ENCODE measurements at regions not wholly inside any gene's neighbourhood (a gene's known extent, or its start where the extent isn't known, plus 50 kb on each side); places are given as distances from the start of the nearest gene placed in this dataset.
"Not testable (repeated sequence)": the region's sequence is repeated elsewhere in the genome, so short reads cannot be mapped to it uniquely, and the experiment has no call there.

- no peak for DNase-seq
Measured at GRCh38 chr5:167918813-167919483, 372.5 kb upstream of the WWC1 start.

- no peak for DNase-seq
Measured at GRCh38 chr5:167920589-167920988, 370.9 kb upstream of the WWC1 start.

GRCh38 chr5:167921796-167922195, 369.6 kb upstream of the WWC1 start:
- DNase-seq = no peak

- DNase-seq = no peak
Measured at GRCh38 chr5:167923396-167923795, 368.0 kb upstream of the WWC1 start.

- no peak for DNase-seq
Measured at GRCh38 chr5:167929841-167930240, 361.6 kb upstream of the WWC1 start.

- DNase-seq = no peak
Measured at GRCh38 chr5:167934551-167934971, 356.9 kb upstream of the WWC1 start.

GRCh38 chr5:167936022-167936421, 355.4 kb upstream of the WWC1 start:
- DNase-seq = no peak

- DNase-seq = no peak
Measured at GRCh38 chr5:167936944-167937634, 354.4 kb upstream of the WWC1 start.

- DNase-seq = no peak
Measured at GRCh38 chr5:167937635-167937998, 353.8 kb upstream of the WWC1 start.

GRCh38 chr5:167939686-167940085, 351.8 kb upstream of the WWC1 start:
- DNase-seq = no peak

GRCh38 chr5:167940911-167941310, 350.5 kb upstream of the WWC1 start:
- DNase-seq = no peak

GRCh38 chr5:167941556-167941955, 349.9 kb upstream of the WWC1 start:
- not testable (repeated sequence) for DNase-seq

GRCh38 chr5:167943343-167943742, 348.1 kb upstream of the WWC1 start:
- no peak for DNase-seq

- no peak for DNase-seq
Measured at GRCh38 chr5:167944121-167944852, 347.2 kb upstream of the WWC1 start.

GRCh38 chr5:167945542-167946384, 345.7 kb upstream of the WWC1 start:
- DNase-seq = no peak

- DNase-seq = no peak
Measured at GRCh38 chr5:167947306-167947705, 344.1 kb upstream of the WWC1 start.

- no peak for DNase-seq
Measured at GRCh38 chr5:167948251-167948650, 343.2 kb upstream of the WWC1 start.

GRCh38 chr5:167949435-167949834, 342.0 kb upstream of the WWC1 start:
- no peak for DNase-seq

- DNase-seq = no peak
Measured at GRCh38 chr5:167950126-167950721, 341.2 kb upstream of the WWC1 start.

GRCh38 chr5:167951116-167951515, 340.3 kb upstream of the WWC1 start:
- no peak for DNase-seq

GRCh38 chr5:167952278-167952995, 339.0 kb upstream of the WWC1 start:
- DNase-seq = no peak
